HEK293 (cell line): ENCODE measurements at regions not wholly inside any gene's neighbourhood (a gene's known extent, or its start where the extent isn't known, plus 50 kb on each side); places are given as distances from the start of the nearest gene placed in this dataset.
"Not testable (repeated sequence)": the region's sequence is repeated elsewhere in the genome, so short reads cannot be mapped to it uniquely, and the experiment has no call there.

ENCODE experiments used
- CTCF ChIA-PET: fragments of 350-600 bp; formaldehyde crosslinking; extraction: SDS; loops from one replicate; lab custom pipeline; 2021; ENCODE audit warnings: antibody characterized with exemption; lab: Yijun Ruan, JAX
- POLR2A ChIA-PET: fragments of 300-600 bp; formaldehyde crosslinking; extraction: SDS; loops from one replicate; lab custom pipeline; 2020; ENCODE audit warnings: antibody characterized with exemption, inconsistent platforms; lab: Yijun Ruan, JAX
- H3K27ac ChIP-seq: fragments of 200-500 bp; sonication (Bioruptor generic); 2 replicates; pipeline ENCODE4 v1.5.1; 2014; ENCODE audit warnings: low read depth, low read length, control low read depth, inconsistent platforms; ENCODE audit errors: extremely low read depth
- H3K36me3 ChIP-seq, 2 experiments: fragments of 200-500 bp in 1 of 2; sonication (Bioruptor generic) in 1 of 2; 1 replicate in 1 of 2; 2 replicates in 1 of 2; pipeline ENCODE4 v1.5.1; 2014 to 2017; ENCODE audit warnings: inconsistent platforms in 2 of 2, low read length in 2 of 2; ENCODE audit not compliant: control insufficient read depth in 2 of 2, insufficient read depth in 1 of 2
- H3K4me1 ChIP-seq: fragments of 200-500 bp; sonication (Bioruptor generic); 2 replicates; pipeline ENCODE4 v1.5.1; 2014; ENCODE audit warnings: mild to moderate bottlenecking, low read length, inconsistent platforms; ENCODE audit not compliant: control insufficient read depth, insufficient read depth
- H3K4me3 ChIP-seq: 2 replicates; pipeline ENCODE4 v1.5.1; 2011; ENCODE audit warnings: low read depth, mild to moderate bottlenecking, control low read depth, low read length, moderate library complexity
- H3K9me3 ChIP-seq: fragments of 200-500 bp; sonication (Bioruptor generic); 2 replicates; pipeline ENCODE4 v1.5.1; 2014; ENCODE audit warnings: low read depth, low read length, inconsistent platforms; ENCODE audit not compliant: control insufficient read depth, insufficient read depth
- BCL11A ChIP-seq: fragments of 450-650 bp; formaldehyde crosslinking; IDR thresholded peaks from 2 replicates; pipeline ENCODE4 v1.5.1; 2016; ENCODE audit warnings: low read depth, missing biosample characterization, missing genetic modification characterization
- GLI2 ChIP-seq: fragments of 450-650 bp; formaldehyde crosslinking; IDR thresholded peaks from 2 replicates; pipeline ENCODE4; 2017; ENCODE audit warnings: missing biosample characterization, missing genetic modification characterization, low read depth, borderline replicate concordance
- REST ChIP-seq: fragments of 450-650 bp; formaldehyde crosslinking; IDR thresholded peaks from 2 replicates; pipeline ENCODE4 v1.5.1; 2016; ENCODE audit warnings: missing biosample characterization, missing genetic modification characterization
- SP2 ChIP-seq: fragments of 450-650 bp; formaldehyde crosslinking; IDR thresholded peaks from 2 replicates; pipeline ENCODE4 v1.5.1; 2016; ENCODE audit warnings: missing biosample characterization, missing genetic modification characterization
- WT1 ChIP-seq: fragments of 450-650 bp; formaldehyde crosslinking; IDR thresholded peaks from 2 replicates; pipeline ENCODE4 v1.5.1; 2016; ENCODE audit warnings: missing biosample characterization, missing genetic modification characterization
- ZBTB21 ChIP-seq: fragments of 450-650 bp; formaldehyde crosslinking; IDR thresholded peaks from 2 replicates; pipeline ENCODE4 v1.5.1; 2017; ENCODE audit warnings: missing biosample characterization, missing genetic modification characterization
- ZBTB8A ChIP-seq: fragments of 450-650 bp; formaldehyde crosslinking; IDR thresholded peaks from 2 replicates; pipeline ENCODE4 v1.5.1; 2016; ENCODE audit warnings: missing biosample characterization, missing genetic modification characterization
- ZFP69B ChIP-seq: fragments of 450-650 bp; formaldehyde crosslinking; IDR thresholded peaks from 2 replicates; pipeline ENCODE4 v1.5.1; 2016; ENCODE audit warnings: missing biosample characterization, missing genetic modification characterization
- ZNF112 ChIP-seq: fragments of 450-650 bp; formaldehyde crosslinking; IDR thresholded peaks from 2 replicates; pipeline ENCODE4 v1.5.0; 2017; ENCODE audit warnings: missing biosample characterization, missing genetic modification characterization
- ZNF114 ChIP-seq: fragments of 450-650 bp; formaldehyde crosslinking; IDR thresholded peaks from 2 replicates; pipeline ENCODE4 v1.5.0; 2017; ENCODE audit warnings: missing biosample characterization, missing genetic modification characterization
- ZNF560 ChIP-seq: fragments of 450-650 bp; formaldehyde crosslinking; IDR thresholded peaks from 2 replicates; pipeline ENCODE4 v1.5.1; 2017; ENCODE audit warnings: missing biosample characterization, missing genetic modification characterization, borderline replicate concordance
- ZNF76 ChIP-seq: fragments of 450-650 bp; formaldehyde crosslinking; IDR thresholded peaks from 2 replicates; pipeline ENCODE4; 2016; ENCODE audit warnings: low read depth, missing biosample characterization, missing genetic modification characterization, borderline replicate concordance
- ZNF777 ChIP-seq: fragments of 450-650 bp; formaldehyde crosslinking; IDR thresholded peaks from 2 replicates; pipeline ENCODE4 v1.5.1; 2017; ENCODE audit warnings: missing biosample characterization, missing genetic modification characterization, borderline replicate concordance
- ZSCAN23 ChIP-seq: fragments of 450-650 bp; formaldehyde crosslinking; IDR thresholded peaks from 2 replicates; pipeline ENCODE4 v1.5.1; 2016; ENCODE audit warnings: missing biosample characterization, missing genetic modification characterization
- TF ChIP-seq, protein P1 (sequence below): fragments of 450-650 bp; formaldehyde crosslinking; IDR thresholded peaks from 2 replicates; pipeline ENCODE4 v1.5.1; 2016; ENCODE audit warnings: missing biosample characterization, missing genetic modification characterization
- TF ChIP-seq, protein P2 (sequence below): fragments of 450-650 bp; formaldehyde crosslinking; IDR thresholded peaks from 2 replicates; pipeline ENCODE4 v1.5.1; 2016; ENCODE audit warnings: missing biosample characterization, missing genetic modification characterization
- TF ChIP-seq, protein P3 (sequence below): fragments of 450-650 bp; formaldehyde crosslinking; conservative IDR thresholded peaks from 2 replicates; pipeline ENCODE4 v1.5.1; 2016; ENCODE audit warnings: low read depth, missing biosample characterization, missing genetic modification characterization
- TF ChIP-seq, protein P4 (sequence below): fragments of 450-650 bp; formaldehyde crosslinking; conservative IDR thresholded peaks from 2 replicates; pipeline ENCODE4 v1.5.1; 2016; ENCODE audit warnings: low read depth, missing biosample characterization, missing genetic modification characterization

DNA sequence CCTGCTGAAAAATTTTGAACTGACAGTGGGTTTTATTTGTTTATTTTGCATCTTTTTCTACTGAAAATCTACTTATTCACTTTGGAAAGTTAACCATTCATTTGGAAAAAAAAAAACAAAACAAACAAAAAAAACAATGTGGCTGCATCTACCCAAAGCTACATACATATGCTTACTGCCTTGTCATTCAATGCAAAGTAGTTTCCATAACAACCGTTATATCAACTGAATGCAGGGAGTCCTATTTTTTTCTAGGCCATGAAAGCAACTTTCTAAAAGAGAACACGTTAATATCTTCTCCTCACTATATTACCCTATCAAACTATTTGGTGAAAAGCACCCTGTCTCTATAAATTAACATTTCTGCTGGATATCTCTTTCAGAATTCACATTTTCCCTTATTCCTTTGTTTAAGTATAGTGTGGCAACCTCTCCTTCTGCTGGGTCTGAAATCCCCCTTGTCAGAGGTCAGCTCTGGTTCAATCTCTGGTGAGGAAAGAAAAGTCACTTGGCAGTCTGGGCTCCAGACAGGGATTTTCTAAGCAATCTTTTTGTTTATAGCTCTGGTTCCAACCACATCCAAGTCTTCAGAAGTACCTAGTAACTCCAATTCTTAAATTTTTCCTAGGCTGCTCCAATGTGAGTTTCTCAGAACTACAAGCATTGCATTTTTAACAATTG, 528.4 kb upstream of the TOM1L1 start (continued):
- TF ChIP-seq ZNF76 (tag by site-specific recombination) (no peak), ZNF114 (no peak), ZNF112 (tag by site-specific recombination) (no peak), ZFP69B (tag by site-specific recombination) (no peak), WT1 (no peak), SP2 (tag by site-specific recombination) (no peak)
- TF ChIP-seq, protein P1, sequence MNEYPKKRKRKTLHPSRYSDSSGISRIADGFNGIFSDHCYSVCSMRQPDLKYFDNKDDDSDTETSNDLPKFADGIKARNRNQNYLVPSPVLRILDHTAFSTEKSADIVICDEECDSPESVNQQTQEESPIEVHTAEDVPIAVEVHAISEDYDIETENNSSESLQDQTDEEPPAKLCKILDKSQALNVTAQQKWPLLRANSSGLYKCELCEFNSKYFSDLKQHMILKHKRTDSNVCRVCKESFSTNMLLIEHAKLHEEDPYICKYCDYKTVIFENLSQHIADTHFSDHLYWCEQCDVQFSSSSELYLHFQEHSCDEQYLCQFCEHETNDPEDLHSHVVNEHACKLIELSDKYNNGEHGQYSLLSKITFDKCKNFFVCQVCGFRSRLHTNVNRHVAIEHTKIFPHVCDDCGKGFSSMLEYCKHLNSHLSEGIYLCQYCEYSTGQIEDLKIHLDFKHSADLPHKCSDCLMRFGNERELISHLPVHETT (tag by site-specific recombination): no peak
- TF ChIP-seq, protein P2, sequence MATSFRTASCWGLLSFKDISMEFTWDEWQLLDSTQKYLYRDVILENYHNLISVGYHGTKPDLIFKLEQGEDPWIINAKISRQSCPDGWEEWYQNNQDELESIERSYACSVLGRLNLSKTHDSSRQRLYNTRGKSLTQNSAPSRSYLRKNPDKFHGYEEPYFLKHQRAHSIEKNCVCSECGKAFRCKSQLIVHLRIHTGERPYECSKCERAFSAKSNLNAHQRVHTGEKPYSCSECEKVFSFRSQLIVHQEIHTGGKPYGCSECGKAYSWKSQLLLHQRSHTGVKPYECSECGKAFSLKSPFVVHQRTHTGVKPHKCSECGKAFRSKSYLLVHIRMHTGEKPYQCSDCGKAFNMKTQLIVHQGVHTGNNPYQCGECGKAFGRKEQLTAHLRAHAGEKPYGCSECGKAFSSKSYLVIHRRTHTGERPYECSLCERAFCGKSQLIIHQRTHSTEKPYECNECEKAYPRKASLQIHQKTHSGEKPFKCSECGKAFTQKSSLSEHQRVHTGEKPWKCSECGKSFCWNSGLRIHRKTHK (tag by site-specific recombination): no peak

GRCh38 chr17:54373970-54374369, 526.7 kb upstream of the TOM1L1 start:
- no peak overlapping the region for H3K4me3 ChIP-seq
- POLR2A ChIA-PET: no interaction called here
- CTCF ChIA-PET: interaction anchor here (0.9 kb wide), 1 partner anchor 12 kb away, joined by 3 read pairs; no protein-coding TSS in a partner anchor
- no peak overlapping the region for H3K27ac ChIP-seq
- TF ChIP-seq ZSCAN23: no peak
- no peak for TF ChIP-seq BCL11A (tag by site-specific recombination)
- TF ChIP-seq ZNF777: no peak
- H3K4me1 ChIP-seq: no peaks in the 10 kb centered on the region
- H3K9me3 ChIP-seq: no peaks in the 10 kb centered on the region
- no peaks in the 10 kb centered on the region for H3K36me3 ChIP-seq

GRCh38 chr17:54376409-54376808, 524.2 kb upstream of the TOM1L1 start:
- H3K9me3 ChIP-seq, H3K36me3 ChIP-seq, H3K4me3 ChIP-seq, H3K4me1 ChIP-seq, POLR2A ChIA-PET, H3K27ac ChIP-seq, CTCF ChIA-PET: not testable (repeated sequence)
- TF ChIP-seq ZBTB21 (tag by site-specific recombination) (0 out of 2 replicates have a peak, but pooled peaks have one; percentile 17), ZBTB8A (tag by site-specific recombination) (0 out of 2 replicates have a peak, but pooled peaks have one; percentile 32), ZNF560 (tag by site-specific recombination) (0 out of 2 replicates have a peak, but pooled peaks have one; percentile 47), REST (tag by site-specific recombination) (peak; percentile 45; the same call in 1 of the 2 replicates), GLI2 (tag by site-specific recombination) (peak; percentile 19; the same call in 1 of the 2 replicates)
- TF ChIP-seq, protein P3, sequence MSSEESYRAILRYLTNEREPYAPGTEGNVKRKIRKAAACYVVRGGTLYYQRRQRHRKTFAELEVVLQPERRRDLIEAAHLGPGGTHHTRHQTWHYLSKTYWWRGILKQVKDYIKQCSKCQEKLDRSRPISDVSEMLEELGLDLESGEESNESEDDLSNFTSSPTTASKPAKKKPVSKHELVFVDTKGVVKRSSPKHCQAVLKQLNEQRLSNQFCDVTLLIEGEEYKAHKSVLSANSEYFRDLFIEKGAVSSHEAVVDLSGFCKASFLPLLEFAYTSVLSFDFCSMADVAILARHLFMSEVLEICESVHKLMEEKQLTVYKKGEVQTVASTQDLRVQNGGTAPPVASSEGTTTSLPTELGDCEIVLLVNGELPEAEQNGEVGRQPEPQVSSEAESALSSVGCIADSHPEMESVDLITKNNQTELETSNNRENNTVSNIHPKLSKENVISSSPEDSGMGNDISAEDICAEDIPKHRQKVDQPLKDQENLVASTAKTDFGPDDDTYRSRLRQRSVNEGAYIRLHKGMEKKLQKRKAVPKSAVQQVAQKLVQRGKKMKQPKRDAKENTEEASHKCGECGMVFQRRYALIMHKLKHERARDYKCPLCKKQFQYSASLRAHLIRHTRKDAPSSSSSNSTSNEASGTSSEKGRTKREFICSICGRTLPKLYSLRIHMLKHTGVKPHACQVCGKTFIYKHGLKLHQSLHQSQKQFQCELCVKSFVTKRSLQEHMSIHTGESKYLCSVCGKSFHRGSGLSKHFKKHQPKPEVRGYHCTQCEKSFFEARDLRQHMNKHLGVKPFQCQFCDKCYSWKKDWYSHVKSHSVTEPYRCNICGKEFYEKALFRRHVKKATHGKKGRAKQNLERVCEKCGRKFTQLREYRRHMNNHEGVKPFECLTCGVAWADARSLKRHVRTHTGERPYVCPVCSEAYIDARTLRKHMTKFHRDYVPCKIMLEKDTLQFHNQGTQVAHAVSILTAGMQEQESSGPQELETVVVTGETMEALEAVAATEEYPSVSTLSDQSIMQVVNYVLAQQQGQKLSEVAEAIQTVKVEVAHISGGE (tag by site-specific recombination): peak; percentile 66
- TF ChIP-seq, protein P4, sequence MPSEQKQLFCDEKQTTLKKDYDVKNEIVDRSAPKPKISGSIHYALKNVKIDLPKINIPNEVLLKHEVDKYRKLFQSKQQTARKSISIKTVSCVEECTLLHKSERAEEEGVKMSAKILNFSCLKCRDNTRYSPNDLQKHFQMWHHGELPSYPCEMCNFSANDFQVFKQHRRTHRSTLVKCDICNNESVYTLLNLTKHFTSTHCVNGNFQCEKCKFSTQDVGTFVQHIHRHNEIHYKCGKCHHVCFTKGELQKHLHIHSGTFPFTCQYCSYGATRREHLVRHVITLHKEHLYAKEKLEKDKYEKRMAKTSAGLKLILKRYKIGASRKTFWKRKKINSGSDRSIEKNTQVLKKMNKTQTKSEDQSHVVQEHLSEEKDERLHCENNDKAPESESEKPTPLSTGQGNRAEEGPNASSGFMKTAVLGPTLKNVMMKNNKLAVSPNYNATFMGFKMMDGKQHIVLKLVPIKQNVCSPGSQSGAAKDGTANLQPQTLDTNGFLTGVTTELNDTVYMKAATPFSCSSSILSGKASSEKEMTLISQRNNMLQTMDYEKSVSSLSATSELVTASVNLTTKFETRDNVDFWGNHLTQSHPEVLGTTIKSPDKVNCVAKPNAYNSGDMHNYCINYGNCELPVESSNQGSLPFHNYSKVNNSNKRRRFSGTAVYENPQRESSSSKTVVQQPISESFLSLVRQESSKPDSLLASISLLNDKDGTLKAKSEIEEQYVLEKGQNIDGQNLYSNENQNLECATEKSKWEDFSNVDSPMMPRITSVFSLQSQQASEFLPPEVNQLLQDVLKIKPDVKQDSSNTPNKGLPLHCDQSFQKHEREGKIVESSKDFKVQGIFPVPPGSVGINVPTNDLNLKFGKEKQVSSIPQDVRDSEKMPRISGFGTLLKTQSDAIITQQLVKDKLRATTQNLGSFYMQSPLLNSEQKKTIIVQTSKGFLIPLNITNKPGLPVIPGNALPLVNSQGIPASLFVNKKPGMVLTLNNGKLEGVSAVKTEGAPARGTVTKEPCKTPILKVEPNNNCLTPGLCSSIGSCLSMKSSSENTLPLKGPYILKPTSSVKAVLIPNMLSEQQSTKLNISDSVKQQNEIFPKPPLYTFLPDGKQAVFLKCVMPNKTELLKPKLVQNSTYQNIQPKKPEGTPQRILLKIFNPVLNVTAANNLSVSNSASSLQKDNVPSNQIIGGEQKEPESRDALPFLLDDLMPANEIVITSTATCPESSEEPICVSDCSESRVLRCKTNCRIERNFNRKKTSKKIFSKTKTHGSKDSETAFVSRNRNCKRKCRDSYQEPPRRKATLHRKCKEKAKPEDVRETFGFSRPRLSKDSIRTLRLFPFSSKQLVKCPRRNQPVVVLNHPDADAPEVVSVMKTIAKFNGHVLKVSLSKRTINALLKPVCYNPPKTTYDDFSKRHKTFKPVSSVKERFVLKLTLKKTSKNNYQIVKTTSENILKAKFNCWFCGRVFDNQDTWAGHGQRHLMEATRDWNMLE (tag by site-specific recombination): peak; percentile 81
